ENCODE measurements at regions not wholly inside any gene's neighbourhood (a gene's known extent, or its start where the extent isn't known, plus 50 kb on each side); places are given as distances from the start of the nearest gene placed in this dataset.

DNA sequence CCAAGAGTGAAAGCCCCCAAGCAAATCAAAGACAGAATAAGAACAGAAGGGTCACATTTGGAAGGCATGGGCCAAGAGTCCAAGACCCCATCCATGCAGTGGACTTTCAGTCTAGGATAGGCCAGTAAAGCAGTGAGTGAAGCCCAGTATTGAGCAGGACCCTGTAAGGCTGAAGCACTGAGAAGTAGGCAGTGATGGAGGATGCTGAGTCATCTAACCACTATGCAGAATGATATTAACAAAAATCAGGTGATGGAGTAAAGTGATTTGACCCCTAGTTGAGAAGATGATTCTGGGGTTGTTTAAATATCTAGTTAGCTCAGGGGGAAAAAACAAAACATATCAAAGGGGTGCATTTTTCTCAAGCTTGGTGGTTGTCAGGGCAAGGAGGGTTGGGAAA, 308.7 kb upstream of the PLXNA2 start:
- DNase-seq, result no peak

GRCh38 chr1:208556461-208556860, 312.3 kb upstream of the PLXNA2 start:
- no peak for DNase-seq

DNA sequence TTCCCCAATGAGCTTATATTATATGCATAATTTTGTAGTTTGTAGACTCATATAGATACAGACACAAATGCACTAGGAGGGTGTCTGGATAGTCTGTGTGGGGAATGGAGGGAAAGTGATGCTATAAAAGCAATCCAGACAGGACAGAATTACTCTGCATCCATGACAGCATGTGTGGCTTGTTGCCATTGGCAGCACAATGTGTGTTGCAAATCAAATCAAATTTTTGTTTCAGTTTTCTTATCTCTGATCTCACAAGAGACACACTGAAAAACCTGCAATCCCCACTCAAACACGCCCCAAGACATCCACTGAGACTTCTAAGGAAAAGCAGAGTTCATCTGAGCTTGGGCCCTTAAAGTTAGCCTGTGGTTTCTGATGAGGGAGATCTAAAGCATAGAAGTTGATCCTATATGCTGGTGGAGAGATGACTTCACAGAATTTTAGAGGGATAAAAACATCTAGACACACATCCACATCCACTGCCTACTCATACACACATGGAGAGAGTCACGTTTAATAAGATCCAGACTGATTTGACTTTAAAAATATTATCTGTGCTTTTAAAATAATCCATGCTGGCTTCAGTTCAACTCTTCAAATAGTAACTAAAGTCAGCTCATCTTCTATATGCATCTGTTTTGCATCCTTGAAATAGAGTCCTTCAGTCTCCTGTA, 313.0 kb upstream of the PLXNA2 start:
- no peak for DNase-seq

DNA sequence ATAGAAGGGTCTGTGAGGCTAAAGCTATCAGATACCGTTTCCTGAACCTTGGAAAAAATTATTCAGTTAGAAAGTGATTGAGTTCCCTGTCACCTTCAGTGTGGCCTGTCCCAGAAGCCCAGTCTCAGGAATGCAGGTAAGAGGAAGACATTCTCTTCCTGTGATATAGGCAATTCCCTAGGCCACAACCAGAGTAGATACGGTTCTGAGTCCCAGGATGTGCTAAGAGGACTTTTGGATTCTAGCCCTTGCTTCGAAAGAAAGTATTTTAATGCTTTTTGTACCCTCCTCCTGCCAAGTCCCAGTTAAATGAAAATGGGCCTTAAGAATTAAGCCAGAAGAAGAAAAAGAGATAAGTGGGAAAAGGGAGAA, 313.5 kb upstream of the PLXNA2 start:
- no peak for DNase-seq

- peak; percentile 45 for DNase-seq
Measured at GRCh38 chr1:208559597-208560329, 315.6 kb upstream of the PLXNA2 start.

GRCh38 chr1:208562151-208562960, 318.2 kb upstream of the PLXNA2 start:
- DNase-seq, result no peak

GRCh38 chr1:208564466-208564865, 320.3 kb upstream of the PLXNA2 start:
- peak; percentile 72 for DNase-seq

- DNase-seq, result no peak
Measured at GRCh38 chr1:208565756-208566440, 321.7 kb upstream of the PLXNA2 start.

DNA sequence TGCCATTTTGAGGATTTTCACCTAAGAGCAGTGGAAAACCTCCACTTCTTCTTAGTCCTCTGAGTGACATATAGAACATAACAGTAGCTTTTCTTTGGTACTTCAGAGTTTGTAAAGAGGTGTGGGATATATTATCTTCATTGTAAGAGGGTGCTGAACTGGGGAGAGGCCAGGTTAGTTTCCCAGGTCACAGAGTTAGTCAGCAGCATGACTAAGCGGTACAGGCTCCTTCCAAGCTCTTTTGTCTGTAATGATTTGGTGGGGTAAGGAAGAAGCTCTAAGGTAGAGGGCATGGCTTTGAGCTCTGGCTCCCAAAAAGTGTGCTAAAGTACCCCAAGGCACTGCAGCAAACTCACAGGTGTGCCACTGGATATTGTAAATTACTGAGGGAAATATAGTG, 325.0 kb upstream of the PLXNA2 start:
- no peak for DNase-seq

- DNase-seq, result no peak
Measured at GRCh38 chr1:208570362-208570761, 326.2 kb upstream of the PLXNA2 start.

- DNase-seq, result no peak
Measured at GRCh38 chr1:208576425-208576824, 332.2 kb upstream of the PLXNA2 start.

- no peak for DNase-seq
Measured at GRCh38 chr1:208577381-208577905, 333.3 kb upstream of the PLXNA2 start.

DNA sequence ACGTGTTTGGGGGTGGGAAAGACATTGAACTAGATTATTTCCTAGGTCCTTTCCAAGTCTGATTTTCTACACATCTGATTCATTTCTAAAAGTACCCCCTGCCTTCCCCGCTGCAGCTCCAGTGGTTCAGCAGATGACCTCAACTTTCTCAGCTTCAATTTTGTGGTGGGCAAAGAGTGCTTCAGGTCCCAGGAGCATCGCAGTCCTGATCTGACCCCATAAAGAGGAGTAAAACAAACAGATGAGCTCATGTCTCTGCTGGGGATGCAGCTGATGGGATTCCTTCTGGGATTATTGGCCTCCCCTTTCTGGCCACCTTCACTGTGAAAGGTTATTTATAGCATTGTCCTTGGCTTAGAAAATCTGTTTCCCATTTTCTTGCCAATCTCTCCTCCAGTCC, 337.0 kb upstream of the PLXNA2 start:
- peak; percentile 28 for DNase-seq

DNA sequence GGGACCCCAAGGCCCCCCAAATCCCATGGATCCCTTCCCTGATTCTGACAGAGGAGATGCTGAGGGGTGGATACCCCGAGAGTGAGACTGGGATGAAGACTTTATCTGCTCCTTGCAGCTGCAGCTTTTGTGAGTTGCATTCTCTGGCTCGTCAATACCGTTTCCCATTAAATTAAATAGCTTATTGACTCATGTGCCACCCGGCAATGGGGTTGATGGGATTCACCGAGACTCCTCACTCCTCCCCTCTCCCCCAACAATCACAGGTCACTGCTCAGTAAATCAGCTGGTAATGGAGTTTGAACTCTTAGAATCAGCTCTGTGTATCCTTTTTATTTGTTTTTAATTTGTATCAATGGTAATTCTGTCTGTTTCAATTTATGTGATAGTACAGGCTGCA, 337.5 kb upstream of the PLXNA2 start:
- DNase-seq, result peak; percentile 60

DNA sequence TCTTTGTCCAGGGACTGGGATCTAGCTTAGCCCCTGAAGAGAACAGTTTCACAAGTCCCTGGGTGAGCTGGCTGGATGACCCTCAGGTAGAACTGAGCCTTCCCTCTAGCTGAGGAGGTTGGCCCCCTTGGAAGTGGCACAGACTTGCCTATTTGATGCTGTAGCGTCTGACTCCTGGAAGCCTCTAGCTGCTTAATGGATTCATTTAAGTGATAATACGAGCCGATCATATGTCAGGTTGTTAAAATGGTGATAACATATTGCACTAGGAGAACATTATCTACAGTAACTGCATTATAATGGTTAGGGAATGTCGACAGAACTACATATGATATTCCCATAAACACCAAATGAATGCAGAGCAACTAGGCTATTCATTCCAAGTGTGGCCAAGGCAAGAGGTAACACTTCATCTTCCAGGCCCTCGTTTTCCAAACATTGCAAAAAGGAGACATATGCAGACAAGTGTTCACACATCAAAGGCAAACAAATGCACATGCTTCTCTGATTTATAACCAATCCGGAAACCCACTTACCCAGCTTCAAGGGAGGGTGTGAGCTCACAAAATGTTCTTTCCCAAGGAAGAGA, 340.1 kb upstream of the PLXNA2 start:
- DNase-seq, result no peak

GRCh38 chr1:208587110-208587509, 342.9 kb upstream of the PLXNA2 start:
- no peak for DNase-seq

- no peak for DNase-seq
Measured at GRCh38 chr1:208593306-208594006, 349.3 kb upstream of the PLXNA2 start.

GRCh38 chr1:208595236-208595635, 351.1 kb upstream of the PLXNA2 start:
- DNase-seq, result no peak

GRCh38 chr1:208595745-208596144, 351.6 kb upstream of the PLXNA2 start:
- DNase-seq, result no peak

GRCh38 chr1:208597571-208597970, 353.4 kb upstream of the PLXNA2 start:
- DNase-seq, result peak; percentile 31

- no peak for DNase-seq
Measured at GRCh38 chr1:208598021-208598420, 353.8 kb upstream of the PLXNA2 start.

DNA sequence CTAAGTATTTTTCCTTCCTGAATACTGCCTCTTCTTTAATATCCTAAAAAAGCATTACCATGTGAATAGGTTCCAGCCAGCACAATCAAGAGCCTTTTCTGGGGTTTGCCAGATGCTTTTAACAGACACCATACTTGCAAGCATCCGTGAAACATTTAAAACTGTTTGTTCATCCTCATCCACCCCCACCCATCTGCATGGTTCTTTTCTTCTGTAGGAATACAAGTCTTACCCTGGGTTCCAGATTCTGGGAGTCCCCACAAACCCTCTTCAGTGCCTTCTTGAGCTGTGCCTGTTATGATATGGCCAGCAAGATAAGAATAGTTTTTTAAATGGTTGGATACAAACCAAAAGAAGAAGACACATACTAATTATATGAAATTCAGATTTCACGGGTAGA, 354.9 kb upstream of the PLXNA2 start:
- DNase-seq, result no peak

All from NCI-H146 (cell line).